ENCODE measurements at regions not wholly inside any gene's neighbourhood (a gene's known extent, or its start where the extent isn't known, plus 50 kb on each side); places are given as distances from the start of the nearest gene placed in this dataset.
"Not testable (repeated sequence)": the region's sequence is repeated elsewhere in the genome, so short reads cannot be mapped to it uniquely, and the experiment has no call there.

- peak overlapping the region; percentile 68 for H2AFZ ChIP-seq (ENCODE audit: insufficient read depth, low read depth, low read length, poor library complexity, severe bottlenecking)
- peaks cover 0 to 8% (median 0%) of the 10 kb centered on the region in 3 donors for H3K9me3 ChIP-seq (ENCODE audit: control extremely low read depth in 1 of 3, control insufficient read depth in 2 of 3, insufficient read depth in 1 of 3, low read length in 2 of 3)
- H3K4me1 ChIP-seq (ENCODE audit: control insufficient read depth in 2 of 2, insufficient read depth in 2 of 2, low read length in 2 of 2) = peaks cover 80 to 92% of the 10 kb centered on the region in 2 donors
- WGBS (ENCODE audit: insufficient coverage) = 28% methylated on average over 3 of the region's 5 CpGs
- no peaks in the 10 kb centered on the region for H3K79me2 ChIP-seq (ENCODE audit: control insufficient read depth, insufficient read depth, low read length)
- intact Hi-C loops (cut with micrococcal nuclease) = loop anchor here (1.0 to 2.0 kb wide), 4 partner anchors 56 to 122 kb away; partner anchors contain the start of gene RALGPS2
- no peaks in the 10 kb centered on the region for H4K20me1 ChIP-seq (ENCODE audit: control insufficient read depth, insufficient read depth, low read length, poor library complexity, severe bottlenecking)
- peak overlapping the region; percentile 68 for H3K4me2 ChIP-seq (replicated peaks; ENCODE audit: low read depth, low read length, poor library complexity, severe bottlenecking)
- H3K4me1 Mint-ChIP-seq = peaks cover 83% of the 10 kb centered on the region
- peak overlapping the region; percentile 84 for H3K27ac Mint-ChIP-seq
- H3K4me3 ChIP-seq (ENCODE audit: control extremely low read depth in 1 of 5, extremely low read depth in 1 of 5, insufficient read depth in 1 of 5, low read depth in 2 of 5, low read length in 4 of 5) = peak overlapping the region in 2 of 5 experiments; percentile 13 to 17
- DNase-seq = peak; percentile 82
- peaks cover 3% of the 10 kb centered on the region for H3K9me3 Mint-ChIP-seq (ENCODE audit: insufficient read depth)
- no peaks in the 10 kb centered on the region for H3K36me3 ChIP-seq (replicated peaks in 1 of 2; ENCODE audit: control extremely low read depth in 1 of 2, control insufficient read depth in 1 of 2, extremely low read depth in 1 of 2, insufficient read depth in 2 of 2, low read length in 1 of 2)
- peak overlapping the region; percentile 70 to 84 for H3K27ac ChIP-seq (ENCODE audit: low read length in 2 of 2)
- no peaks in the 10 kb centered on the region for H3K27me3 Mint-ChIP-seq
- ChIA-PET CTCF (interaction anchor here (0.8 to 3.2 kb wide), 13 partner anchors 11 to 339 kb away, joined by 3 to 19 read pairs (median 3); partner anchors contain the start of gene RALGPS2), POLR2A (interaction anchor here (0.6 to 2.2 kb wide), 5 partner anchors 25 to 121 kb away, joined by 3 to 8 read pairs (median 5); no protein-coding TSS in a partner anchor)
- H3K4me3 Mint-ChIP-seq = peak overlapping the region; percentile 47
- H3K27me3 ChIP-seq (replicated peaks in 1 of 4; ENCODE audit: control extremely low read depth in 1 of 4, control insufficient read depth in 3 of 4, insufficient read depth in 4 of 4, low read length in 3 of 4) = no peaks in the 10 kb centered on the region
- TF ChIP-seq EZH2 (IDR thresholded peaks at IDR 0.05; ENCODE audit: borderline replicate concordance, insufficient read depth, low read depth, low read length, poor library complexity, severe bottlenecking) = no peak
- TF ChIP-seq CTCF (IDR thresholded peaks at IDR 0.05) = no peak
- peak; percentile 89 for ATAC-seq (ENCODE audit: low read depth)
- H3K9ac ChIP-seq (ENCODE audit: low read length) = peak overlapping the region; percentile 32
Observed at GRCh38 chr1:178664278-178664677, 60.8 kb upstream of the RALGPS2 start.

GRCh38 chr1:178665579-178665978, 59.5 kb upstream of the RALGPS2 start:
- Histone ChIP-seq H3K4me3 (ENCODE audit: control extremely low read depth in 1 of 5, extremely low read depth in 1 of 5, insufficient read depth in 1 of 5, low read depth in 2 of 5, low read length in 4 of 5) (no peak overlapping the region), H3K79me2 (ENCODE audit: control insufficient read depth, insufficient read depth, low read length) (no peaks in the 10 kb centered on the region), H3K4me2 (replicated peaks; ENCODE audit: low read depth, low read length, poor library complexity, severe bottlenecking) (no peak overlapping the region), H3K36me3 (replicated peaks in 1 of 2; ENCODE audit: control extremely low read depth in 1 of 2, control insufficient read depth in 1 of 2, extremely low read depth in 1 of 2, insufficient read depth in 2 of 2, low read length in 1 of 2) (no peaks in the 10 kb centered on the region), H3K27ac (ENCODE audit: low read length in 2 of 2) (peak overlapping the region; percentile 70 to 84), H4K20me1 (ENCODE audit: control insufficient read depth, insufficient read depth, low read length, poor library complexity, severe bottlenecking) (no peaks in the 10 kb centered on the region), H3K9ac (ENCODE audit: low read length) (no peak overlapping the region), H3K9me3 (ENCODE audit: control extremely low read depth in 1 of 3, control insufficient read depth in 2 of 3, insufficient read depth in 1 of 3, low read length in 2 of 3) (peaks cover 0 to 8% (median 0%) of the 10 kb centered on the region in 3 donors), H3K4me1 (ENCODE audit: control insufficient read depth in 2 of 2, insufficient read depth in 2 of 2, low read length in 2 of 2) (peaks cover 67 to 79% of the 10 kb centered on the region in 2 donors), H3K27me3 (replicated peaks in 1 of 4; ENCODE audit: control extremely low read depth in 1 of 4, control insufficient read depth in 3 of 4, insufficient read depth in 4 of 4, low read length in 3 of 4) (no peaks in the 10 kb centered on the region), H2AFZ (ENCODE audit: insufficient read depth, low read depth, low read length, poor library complexity, severe bottlenecking) (peak overlapping the region; percentile 24)
- no CpG with 5 or more reads among the region's 1 CpG for WGBS (ENCODE audit: insufficient coverage)
- ChIA-PET CTCF (interaction anchor here (1.1 to 3.2 kb wide), 2 partner anchors 86 to 122 kb away, joined by 4 to 12 read pairs; no protein-coding TSS in a partner anchor), POLR2A (interaction anchor here (2.2 kb wide), 1 partner anchor 89 kb away, joined by 8 read pairs; no protein-coding TSS in a partner anchor)
- DNase-seq = no peak
- Mint-ChIP-seq H3K4me3 (peak overlapping the region; percentile 14), H3K27ac (peak overlapping the region; percentile 83), H3K9me3 (ENCODE audit: insufficient read depth) (peaks cover 3% of the 10 kb centered on the region), H3K27me3 (no peaks in the 10 kb centered on the region), H3K4me1 (peaks cover 74% of the 10 kb centered on the region)
- TF ChIP-seq EZH2 (IDR thresholded peaks at IDR 0.05; ENCODE audit: borderline replicate concordance, insufficient read depth, low read depth, low read length, poor library complexity, severe bottlenecking) = no peak
- no peak for TF ChIP-seq CTCF (IDR thresholded peaks at IDR 0.05)
- intact Hi-C loops (cut with micrococcal nuclease) = loop anchor here (2.0 kb wide), 1 partner anchor 93 kb away; no protein-coding TSS in a partner anchor
- ATAC-seq (ENCODE audit: low read depth) = no peak

- not testable (repeated sequence) for H3K79me2 ChIP-seq (ENCODE audit: control insufficient read depth, insufficient read depth, low read length); H3K27me3 Mint-ChIP-seq
Observed at GRCh38 chr1:178666891-178667290, 58.2 kb upstream of the RALGPS2 start.

More at GRCh38 chr1:178666891-178667290, 58.2 kb upstream of the RALGPS2 start:
- H3K36me3 ChIP-seq (replicated peaks in 1 of 2; ENCODE audit: control extremely low read depth in 1 of 2, control insufficient read depth in 1 of 2, extremely low read depth in 1 of 2, insufficient read depth in 2 of 2, low read length in 1 of 2); H4K20me1 ChIP-seq (ENCODE audit: control insufficient read depth, insufficient read depth, low read length, poor library complexity, severe bottlenecking); ATAC-seq (ENCODE audit: low read depth); CTCF ChIA-PET; H3K27me3 ChIP-seq (replicated peaks in 1 of 4; ENCODE audit: control extremely low read depth in 1 of 4, control insufficient read depth in 3 of 4, insufficient read depth in 4 of 4, low read length in 3 of 4); DNase-seq; POLR2A ChIA-PET; H3K4me2 ChIP-seq (replicated peaks; ENCODE audit: low read depth, low read length, poor library complexity, severe bottlenecking); H3K9me3 Mint-ChIP-seq (ENCODE audit: insufficient read depth); H2AFZ ChIP-seq (ENCODE audit: insufficient read depth, low read depth, low read length, poor library complexity, severe bottlenecking); intact Hi-C loops (cut with micrococcal nuclease); H3K4me3 ChIP-seq (ENCODE audit: control extremely low read depth in 1 of 5, extremely low read depth in 1 of 5, insufficient read depth in 1 of 5, low read depth in 2 of 5, low read length in 4 of 5); H3K9ac ChIP-seq (ENCODE audit: low read length): not testable (repeated sequence)
- Mint-ChIP-seq H3K4me1 (peaks cover 64% of the 10 kb centered on the region), H3K4me3 (peak overlapping the region; percentile 51), H3K27ac (peak overlapping the region; percentile 82)
- Histone ChIP-seq H3K4me1 (ENCODE audit: control insufficient read depth in 2 of 2, insufficient read depth in 2 of 2, low read length in 2 of 2) (peaks cover 61 to 65% of the 10 kb centered on the region in 2 donors), H3K9me3 (ENCODE audit: control extremely low read depth in 1 of 3, control insufficient read depth in 2 of 3, insufficient read depth in 1 of 3, low read length in 2 of 3) (peaks cover 0 to 15% (median 6%) of the 10 kb centered on the region in 3 donors), H3K27ac (ENCODE audit: low read length in 2 of 2) (peak overlapping the region in 1 of 2 donors; percentile 47)
- 97% methylated on average over 5 of the region's 9 CpGs for WGBS (ENCODE audit: insufficient coverage)
